A549 (cell line): ENCODE measurements at regions not wholly inside any gene's neighbourhood (a gene's known extent, or its start where the extent isn't known, plus 50 kb on each side); places are given as distances from the start of the nearest gene placed in this dataset.

Source experiments
- BHLHE40 ChIP-seq: IDR thresholded peaks from 2 replicates; pipeline ENCODE4 v1.6.1; 2012; ENCODE audit warnings: low read depth, low read length, inconsistent platforms
- HDAC2 ChIP-seq: fragments of 200-600 bp; sonication (generic); IDR thresholded peaks from 2 replicates; pipeline ENCODE4 v1.6.1; 2016
- RAD21 ChIP-seq, 2 experiments: fragments of >200 bp in 1 of 2; sonication (Bioruptor Twin) in 1 of 2; formaldehyde crosslinking in 1 of 2; IDR thresholded peaks in 1 of 2; conservative IDR thresholded peaks in 1 of 2; 2 replicates in 1 of 2; 3 replicates in 1 of 2; pipeline ENCODE4 v1.6.1; 2012 to 2018; ENCODE audit warnings: inconsistent platforms in 1 of 2
- RCOR1 ChIP-seq: fragments of 150-350 bp; IDR thresholded peaks from 2 replicates; pipeline ENCODE4 v1.6.1; 2014; ENCODE audit warnings: antibody characterized with exemption, low read length, low read depth
- RFX5 ChIP-seq: fragments of 450-650 bp; IDR thresholded peaks from 2 replicates; pipeline ENCODE4 v1.7.1; 2014; ENCODE audit warnings: antibody characterized with exemption, mild to moderate bottlenecking, moderate library complexity
- ZFP36 ChIP-seq: fragments of 450-650 bp; IDR thresholded peaks from 2 replicates; pipeline ENCODE4 v1.6.1; 2014; ENCODE audit warnings: borderline replicate concordance; ENCODE audit not compliant: partially characterized antibody
- ZNF302 ChIP-seq: fragments of 250-450 bp; sonication (Bioruptor Pico); IDR thresholded peaks from 2 replicates; pipeline ENCODE4 v1.9.0; 2021; ENCODE audit warnings: inconsistent platforms, mild to moderate bottlenecking, moderate library complexity
- TF ChIP-seq, protein P1 (sequence below): fragments of >200 bp; sonication (Bioruptor Twin); formaldehyde crosslinking; IDR thresholded peaks from 3 replicates; pipeline ENCODE4 v1.5.1; 2016

DNA sequence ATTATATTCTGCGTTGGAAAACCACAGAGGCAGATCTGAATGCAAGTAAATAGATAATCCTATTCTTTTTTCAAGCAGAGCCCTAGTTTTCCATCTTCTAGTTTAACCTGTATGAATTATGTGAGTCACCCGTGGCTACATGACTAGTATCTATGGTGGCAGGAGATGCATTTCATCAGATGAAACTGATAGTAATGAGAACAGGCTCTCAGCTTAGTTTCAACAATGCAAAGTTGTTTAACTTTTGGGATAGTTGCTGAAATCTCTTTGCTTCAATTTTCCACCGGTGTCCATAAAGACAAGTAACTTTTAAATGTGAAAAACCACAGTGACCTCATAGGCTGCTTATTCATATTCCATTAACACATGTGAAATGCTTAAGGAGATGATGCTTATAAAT, 1317.4 kb upstream of the TENM3 start:
- TF ChIP-seq RFX5: no peak
- no peak for TF ChIP-seq HDAC2
- TF ChIP-seq, protein P1, sequence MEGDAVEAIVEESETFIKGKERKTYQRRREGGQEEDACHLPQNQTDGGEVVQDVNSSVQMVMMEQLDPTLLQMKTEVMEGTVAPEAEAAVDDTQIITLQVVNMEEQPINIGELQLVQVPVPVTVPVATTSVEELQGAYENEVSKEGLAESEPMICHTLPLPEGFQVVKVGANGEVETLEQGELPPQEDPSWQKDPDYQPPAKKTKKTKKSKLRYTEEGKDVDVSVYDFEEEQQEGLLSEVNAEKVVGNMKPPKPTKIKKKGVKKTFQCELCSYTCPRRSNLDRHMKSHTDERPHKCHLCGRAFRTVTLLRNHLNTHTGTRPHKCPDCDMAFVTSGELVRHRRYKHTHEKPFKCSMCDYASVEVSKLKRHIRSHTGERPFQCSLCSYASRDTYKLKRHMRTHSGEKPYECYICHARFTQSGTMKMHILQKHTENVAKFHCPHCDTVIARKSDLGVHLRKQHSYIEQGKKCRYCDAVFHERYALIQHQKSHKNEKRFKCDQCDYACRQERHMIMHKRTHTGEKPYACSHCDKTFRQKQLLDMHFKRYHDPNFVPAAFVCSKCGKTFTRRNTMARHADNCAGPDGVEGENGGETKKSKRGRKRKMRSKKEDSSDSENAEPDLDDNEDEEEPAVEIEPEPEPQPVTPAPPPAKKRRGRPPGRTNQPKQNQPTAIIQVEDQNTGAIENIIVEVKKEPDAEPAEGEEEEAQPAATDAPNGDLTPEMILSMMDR: no peak
- TF ChIP-seq ZFP36: no peak
- TF ChIP-seq ZNF302 (CRISPR knock-in tag): no peak
- no peak for TF ChIP-seq RCOR1
- no peak for TF ChIP-seq BHLHE40
- TF ChIP-seq RAD21 (conservative IDR thresholded peaks at IDR 0.05 in 1 of 2, IDR thresholded peaks at IDR 0.05 in 1 of 2): no peak
